ENCODE measurements at regions not wholly inside any gene's neighbourhood (a gene's known extent, or its start where the extent isn't known, plus 50 kb on each side); places are given as distances from the start of the nearest gene placed in this dataset.

- no peak for TF ChIP-seq CTCF (IDR thresholded peaks at IDR 0.05)
- no peak for TF ChIP-seq EZH2 (IDR thresholded peaks at IDR 0.05)
These were observed 408.7 kb downstream of the OXSM start for GRCh38 chr3:26198609-26199008.
